ENCODE measurements at regions not wholly inside any gene's neighbourhood (a gene's known extent, or its start where the extent isn't known, plus 50 kb on each side); places are given as distances from the start of the nearest gene placed in this dataset.

DNA sequence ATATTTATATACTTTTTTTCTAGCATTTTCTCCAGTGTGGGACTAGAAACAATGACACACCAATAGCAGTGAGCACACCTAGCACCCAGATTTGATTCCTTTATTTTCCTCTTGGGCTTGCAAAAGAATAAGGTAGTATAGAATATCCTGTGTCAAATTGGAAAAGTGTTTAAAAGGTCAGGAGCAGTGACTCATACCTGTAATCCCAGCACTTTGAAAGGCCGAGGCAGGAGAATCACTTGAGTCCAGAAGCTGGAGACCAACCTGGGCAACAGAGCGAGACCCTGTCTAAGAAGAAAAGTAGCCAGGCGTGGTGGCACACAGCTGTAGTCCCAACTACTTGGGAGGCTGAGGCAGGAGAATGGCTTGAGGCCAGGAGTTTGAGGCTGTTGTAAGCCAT lies 53.8 kb upstream of the SGPP1 start:
- DNase-seq (ENCODE audit: extremely low spot score in 2 of 2), result no peak
- intact Hi-C loops (cut with DNase I), result no loop called here
- no peaks in the 10 kb centered on the region for H3K27me3 ChIP-seq
- TF ChIP-seq, protein P1, sequence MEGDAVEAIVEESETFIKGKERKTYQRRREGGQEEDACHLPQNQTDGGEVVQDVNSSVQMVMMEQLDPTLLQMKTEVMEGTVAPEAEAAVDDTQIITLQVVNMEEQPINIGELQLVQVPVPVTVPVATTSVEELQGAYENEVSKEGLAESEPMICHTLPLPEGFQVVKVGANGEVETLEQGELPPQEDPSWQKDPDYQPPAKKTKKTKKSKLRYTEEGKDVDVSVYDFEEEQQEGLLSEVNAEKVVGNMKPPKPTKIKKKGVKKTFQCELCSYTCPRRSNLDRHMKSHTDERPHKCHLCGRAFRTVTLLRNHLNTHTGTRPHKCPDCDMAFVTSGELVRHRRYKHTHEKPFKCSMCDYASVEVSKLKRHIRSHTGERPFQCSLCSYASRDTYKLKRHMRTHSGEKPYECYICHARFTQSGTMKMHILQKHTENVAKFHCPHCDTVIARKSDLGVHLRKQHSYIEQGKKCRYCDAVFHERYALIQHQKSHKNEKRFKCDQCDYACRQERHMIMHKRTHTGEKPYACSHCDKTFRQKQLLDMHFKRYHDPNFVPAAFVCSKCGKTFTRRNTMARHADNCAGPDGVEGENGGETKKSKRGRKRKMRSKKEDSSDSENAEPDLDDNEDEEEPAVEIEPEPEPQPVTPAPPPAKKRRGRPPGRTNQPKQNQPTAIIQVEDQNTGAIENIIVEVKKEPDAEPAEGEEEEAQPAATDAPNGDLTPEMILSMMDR (IDR thresholded peaks at IDR 0.05), result no peak
- TF ChIP-seq POLR2A (IDR thresholded peaks at IDR 0.05), result no peak
- TF ChIP-seq POLR2AphosphoS5 (IDR thresholded peaks at IDR 0.05; ENCODE audit: insufficient read depth in 1 of 2, low read depth in 1 of 2), result no peak
- no peak overlapping the region for H3K4me3 ChIP-seq
- H3K36me3 ChIP-seq, result no peaks in the 10 kb centered on the region
- no peaks in the 10 kb centered on the region for H3K9me3 ChIP-seq
- no peak overlapping the region for H3K27ac ChIP-seq
- no peaks in the 10 kb centered on the region for H3K4me1 ChIP-seq

- Histone ChIP-seq H3K9me3 (no peaks in the 10 kb centered on the region), H3K4me1 (no peaks in the 10 kb centered on the region), H3K36me3 (no peaks in the 10 kb centered on the region), H3K4me3 (no peak overlapping the region), H3K27me3 (no peaks in the 10 kb centered on the region), H3K27ac (no peak overlapping the region)
- DNase-seq (ENCODE audit: extremely low spot score in 2 of 2), result no peak
- intact Hi-C loops (cut with DNase I), result no loop called here
- TF ChIP-seq, protein P1 (IDR thresholded peaks at IDR 0.05), result no peak
- TF ChIP-seq POLR2AphosphoS5 (IDR thresholded peaks at IDR 0.05; ENCODE audit: insufficient read depth in 1 of 2, low read depth in 1 of 2), result no peak
- TF ChIP-seq POLR2A (IDR thresholded peaks at IDR 0.05), result no peak
Observed at GRCh38 chr14:63782683-63783389, 55.0 kb upstream of the SGPP1 start.

GRCh38 chr14:63788011-63788933 lies 60.4 kb upstream of the SGPP1 start:
- no peak overlapping the region for H3K27ac ChIP-seq
- no peaks in the 10 kb centered on the region for H3K27me3 ChIP-seq
- H3K4me3 ChIP-seq, result no peak overlapping the region
- DNase-seq (ENCODE audit: extremely low spot score in 2 of 2), result no peak
- TF ChIP-seq, protein P1 (IDR thresholded peaks at IDR 0.05), result no peak
- H3K36me3 ChIP-seq, result no peaks in the 10 kb centered on the region
- no peaks in the 10 kb centered on the region for H3K9me3 ChIP-seq
- intact Hi-C loops (cut with DNase I), result no loop called here
- H3K4me1 ChIP-seq, result no peaks in the 10 kb centered on the region

GRCh38 chr14:63793376-63793775 lies 59.4 kb upstream of the SYNE2 start:
- Histone ChIP-seq H3K9me3 (no peaks in the 10 kb centered on the region), H3K27ac (no peak overlapping the region), H3K4me1 (no peaks in the 10 kb centered on the region), H3K27me3 (no peaks in the 10 kb centered on the region), H3K4me3 (no peak overlapping the region), H3K36me3 (no peaks in the 10 kb centered on the region)
- TF ChIP-seq POLR2A (IDR thresholded peaks at IDR 0.05) (no peak), POLR2AphosphoS5 (IDR thresholded peaks at IDR 0.05; ENCODE audit: insufficient read depth in 1 of 2, low read depth in 1 of 2) (no peak)
- TF ChIP-seq, protein P1 (IDR thresholded peaks at IDR 0.05), result no peak
- intact Hi-C loops (cut with DNase I), result no loop called here
- DNase-seq (ENCODE audit: extremely low spot score in 2 of 2), result no peak

- Histone ChIP-seq H3K4me1 (no peaks in the 10 kb centered on the region), H3K27ac (no peak overlapping the region), H3K27me3 (no peaks in the 10 kb centered on the region), H3K9me3 (no peaks in the 10 kb centered on the region), H3K36me3 (no peaks in the 10 kb centered on the region), H3K4me3 (no peak overlapping the region)
- intact Hi-C loops (cut with DNase I), result no loop called here
- no peak for DNase-seq (ENCODE audit: extremely low spot score in 2 of 2)
- TF ChIP-seq, protein P1 (IDR thresholded peaks at IDR 0.05), result no peak
- TF ChIP-seq POLR2AphosphoS5 (IDR thresholded peaks at IDR 0.05; ENCODE audit: insufficient read depth in 1 of 2, low read depth in 1 of 2), result no peak
- no peak for TF ChIP-seq POLR2A (IDR thresholded peaks at IDR 0.05)
Observed at GRCh38 chr14:63795532-63795931, 57.3 kb upstream of the SYNE2 start.

Measured in vagina (tissue), 2 donors.